ENCODE measurements at regions not wholly inside any gene's neighbourhood (a gene's known extent, or its start where the extent isn't known, plus 50 kb on each side); places are given as distances from the start of the nearest gene placed in this dataset.
"Not testable (repeated sequence)": the region's sequence is repeated elsewhere in the genome, so short reads cannot be mapped to it uniquely, and the experiment has no call there.

DNA sequence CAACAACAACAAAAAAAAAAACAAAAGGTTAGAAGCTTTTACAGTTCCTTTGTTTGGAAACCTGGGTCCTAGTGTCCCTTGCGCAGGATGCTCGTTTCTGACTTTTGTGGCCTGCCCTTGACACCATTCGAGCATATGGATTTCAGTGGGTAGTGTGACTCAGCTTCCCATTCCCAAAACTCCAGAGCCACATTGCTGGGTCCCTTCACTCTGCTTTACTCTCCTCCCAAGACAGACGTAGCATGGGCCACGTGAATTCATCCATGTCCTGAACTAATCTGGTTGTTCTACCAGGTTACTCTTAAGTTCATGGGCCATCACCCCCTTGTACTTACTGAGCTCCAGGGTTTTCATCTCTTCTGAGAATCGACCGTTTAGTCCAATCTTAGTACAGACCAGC, 68.0 kb upstream of the MAX start:
- Mint-ChIP-seq H3K36me3 (ENCODE audit: insufficient read depth) (no peaks in the 10 kb centered on the region), H3K27ac (no peak overlapping the region), H3K4me1 (ENCODE audit: low read depth) (peaks cover 1% of the 10 kb centered on the region), H3K4me3 (ENCODE audit: low read depth) (no peak overlapping the region), H3K9me3 (ENCODE audit: low read depth) (no peaks in the 10 kb centered on the region), H3K27me3 (peaks cover 47% of the 10 kb centered on the region)
- TF ChIP-seq, protein P1, sequence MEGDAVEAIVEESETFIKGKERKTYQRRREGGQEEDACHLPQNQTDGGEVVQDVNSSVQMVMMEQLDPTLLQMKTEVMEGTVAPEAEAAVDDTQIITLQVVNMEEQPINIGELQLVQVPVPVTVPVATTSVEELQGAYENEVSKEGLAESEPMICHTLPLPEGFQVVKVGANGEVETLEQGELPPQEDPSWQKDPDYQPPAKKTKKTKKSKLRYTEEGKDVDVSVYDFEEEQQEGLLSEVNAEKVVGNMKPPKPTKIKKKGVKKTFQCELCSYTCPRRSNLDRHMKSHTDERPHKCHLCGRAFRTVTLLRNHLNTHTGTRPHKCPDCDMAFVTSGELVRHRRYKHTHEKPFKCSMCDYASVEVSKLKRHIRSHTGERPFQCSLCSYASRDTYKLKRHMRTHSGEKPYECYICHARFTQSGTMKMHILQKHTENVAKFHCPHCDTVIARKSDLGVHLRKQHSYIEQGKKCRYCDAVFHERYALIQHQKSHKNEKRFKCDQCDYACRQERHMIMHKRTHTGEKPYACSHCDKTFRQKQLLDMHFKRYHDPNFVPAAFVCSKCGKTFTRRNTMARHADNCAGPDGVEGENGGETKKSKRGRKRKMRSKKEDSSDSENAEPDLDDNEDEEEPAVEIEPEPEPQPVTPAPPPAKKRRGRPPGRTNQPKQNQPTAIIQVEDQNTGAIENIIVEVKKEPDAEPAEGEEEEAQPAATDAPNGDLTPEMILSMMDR (IDR thresholded peaks at IDR 0.05; ENCODE audit: unreplicated experiment): no peak
- no peak for DNase-seq (ENCODE audit: low spot score, unreplicated experiment)

DNA sequence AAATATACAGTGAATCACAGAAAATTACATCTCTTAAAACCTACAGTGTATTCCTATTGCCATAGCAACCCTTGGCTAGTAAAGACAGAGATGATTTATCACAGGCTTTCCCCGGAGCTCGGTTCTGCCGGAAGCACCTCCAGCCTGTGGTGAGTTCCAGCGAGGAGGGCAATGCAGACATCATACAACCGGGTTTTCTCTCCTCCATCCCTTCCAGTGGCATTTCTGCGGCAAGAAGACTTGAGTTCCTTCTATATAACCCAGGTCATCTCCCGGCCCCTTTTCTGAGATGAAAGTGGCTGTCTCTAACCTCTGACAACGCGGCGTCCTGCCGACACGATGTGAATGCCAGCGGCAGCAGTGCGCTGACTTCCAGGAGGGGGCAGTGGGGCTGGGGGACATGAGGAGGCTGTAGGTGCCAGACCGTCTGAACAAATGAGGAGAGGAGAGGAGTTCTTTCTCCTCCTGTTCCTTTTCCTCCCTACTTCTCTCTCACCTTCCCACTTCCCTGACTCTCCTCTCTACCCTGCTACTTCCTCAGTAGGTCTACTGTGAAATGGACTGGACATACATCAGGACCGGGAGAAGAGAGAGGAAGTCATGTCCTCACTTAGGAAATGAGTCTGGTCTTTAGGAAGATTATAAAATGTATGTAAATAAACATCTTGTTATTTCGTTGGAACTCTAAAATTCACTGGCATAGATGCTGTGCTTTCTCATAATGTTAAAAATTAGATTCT, 68.6 kb upstream of the MAX start:
- Mint-ChIP-seq H3K9me3 (ENCODE audit: low read depth) (no peaks in the 10 kb centered on the region), H3K27me3 (peaks cover 47% of the 10 kb centered on the region), H3K4me1 (ENCODE audit: low read depth) (peaks cover 1% of the 10 kb centered on the region), H3K36me3 (ENCODE audit: insufficient read depth) (no peaks in the 10 kb centered on the region), H3K27ac (no peak overlapping the region), H3K4me3 (ENCODE audit: low read depth) (peak overlapping the region; percentile 43)
- TF ChIP-seq, protein P1 (IDR thresholded peaks at IDR 0.05; ENCODE audit: unreplicated experiment): peak; percentile 40
- DNase-seq (ENCODE audit: low spot score, unreplicated experiment): no peak

DNA sequence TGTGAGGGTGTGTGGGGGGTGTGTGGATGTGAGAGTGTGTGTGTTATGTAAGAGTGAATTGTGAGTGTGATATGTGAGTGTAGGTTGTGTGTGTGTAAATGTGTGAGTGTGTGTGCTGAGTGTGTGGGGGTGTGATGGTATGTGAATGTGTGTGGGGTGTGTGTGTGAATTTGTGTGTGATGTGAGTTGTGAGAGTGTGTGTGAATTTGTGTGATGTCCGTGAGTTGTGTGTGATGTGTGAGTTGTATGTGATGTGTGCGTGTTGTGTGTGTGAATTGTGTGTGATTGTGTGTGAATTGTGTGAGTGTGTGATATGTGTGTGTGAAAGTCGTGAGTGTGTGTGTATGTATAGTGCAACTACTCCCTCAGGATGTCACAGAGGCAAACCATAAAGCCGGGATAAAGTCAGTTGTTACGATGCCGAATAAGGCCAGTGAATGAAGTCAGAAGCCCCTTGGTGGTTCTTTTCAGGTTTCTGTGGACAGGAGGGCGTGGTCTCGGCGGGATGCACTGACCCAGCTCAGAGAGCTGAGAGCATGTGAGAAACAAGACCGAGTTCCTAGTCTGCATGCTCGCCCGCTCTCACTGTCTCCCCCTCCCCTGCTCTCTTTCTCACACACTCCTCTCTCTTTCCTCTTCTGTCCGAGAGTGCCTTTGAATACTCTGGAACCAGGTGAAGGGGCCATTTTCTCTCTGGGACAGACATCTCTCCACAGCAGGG, 71.8 kb upstream of the MAX start:
- TF ChIP-seq, protein P1 (IDR thresholded peaks at IDR 0.05; ENCODE audit: unreplicated experiment): no peak
- DNase-seq (ENCODE audit: low spot score, unreplicated experiment): no peak
- H3K9me3 Mint-ChIP-seq (ENCODE audit: low read depth): no peaks in the 10 kb centered on the region
- no peaks in the 10 kb centered on the region for H3K36me3 Mint-ChIP-seq (ENCODE audit: insufficient read depth)
- peaks cover 1% of the 10 kb centered on the region for H3K4me1 Mint-ChIP-seq (ENCODE audit: low read depth)
- peaks cover 51% of the 10 kb centered on the region for H3K27me3 Mint-ChIP-seq
- H3K27ac Mint-ChIP-seq: no peak overlapping the region
- no peak overlapping the region for H3K4me3 Mint-ChIP-seq (ENCODE audit: low read depth)

DNA sequence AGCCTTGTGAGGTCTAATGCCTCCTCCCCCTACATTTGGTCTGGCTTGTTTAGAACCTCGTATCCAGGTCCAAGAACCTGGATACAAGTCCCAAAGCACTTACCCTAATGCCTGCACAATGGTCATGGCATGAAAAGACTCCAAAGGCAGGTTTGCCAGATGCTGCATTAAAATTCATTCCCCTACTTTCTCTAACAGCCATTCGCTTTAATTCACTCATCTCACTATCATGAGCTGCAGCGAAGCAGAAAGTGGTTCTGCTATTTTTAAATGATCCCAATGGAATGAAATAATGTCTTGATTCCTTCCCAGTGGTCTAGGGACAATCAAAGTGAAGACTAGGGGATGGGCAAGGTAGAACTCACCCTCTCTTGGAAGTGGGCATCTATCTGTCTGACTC, 72.5 kb upstream of the MAX start:
- Mint-ChIP-seq H3K36me3 (ENCODE audit: insufficient read depth) (no peaks in the 10 kb centered on the region), H3K27me3 (peaks cover 58% of the 10 kb centered on the region), H3K27ac (no peak overlapping the region), H3K4me3 (ENCODE audit: low read depth) (no peak overlapping the region), H3K4me1 (ENCODE audit: low read depth) (peaks cover 1% of the 10 kb centered on the region), H3K9me3 (ENCODE audit: low read depth) (no peaks in the 10 kb centered on the region)
- DNase-seq (ENCODE audit: low spot score, unreplicated experiment): no peak
- TF ChIP-seq, protein P1 (IDR thresholded peaks at IDR 0.05; ENCODE audit: unreplicated experiment): no peak

DNA sequence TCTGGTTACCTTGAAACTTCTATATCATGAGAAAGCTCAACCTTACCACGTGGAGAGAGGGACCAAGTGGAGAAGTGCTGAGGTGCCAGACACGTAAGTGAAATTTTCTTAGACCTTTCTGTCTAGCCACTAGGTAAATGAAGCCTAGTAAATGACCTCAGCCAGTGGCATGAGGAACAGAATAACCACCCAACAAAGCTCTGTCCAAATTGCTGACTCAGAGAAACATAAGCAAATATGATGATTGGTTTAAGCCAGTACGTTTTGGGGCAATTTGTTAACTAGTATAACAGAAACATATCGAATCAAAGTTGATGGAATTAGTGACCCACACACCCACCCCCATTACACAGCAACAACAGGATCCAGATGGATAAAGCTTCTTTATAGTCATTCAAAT, 75.2 kb upstream of the MAX start:
- peaks cover 1% of the 10 kb centered on the region for H3K36me3 Mint-ChIP-seq (ENCODE audit: insufficient read depth)
- H3K4me1 Mint-ChIP-seq (ENCODE audit: low read depth): no peaks in the 10 kb centered on the region
- no peak for DNase-seq (ENCODE audit: low spot score, unreplicated experiment)
- H3K4me3 Mint-ChIP-seq (ENCODE audit: low read depth): no peak overlapping the region
- H3K27me3 Mint-ChIP-seq: peaks cover 50% of the 10 kb centered on the region
- TF ChIP-seq, protein P1 (IDR thresholded peaks at IDR 0.05; ENCODE audit: unreplicated experiment): no peak
- H3K9me3 Mint-ChIP-seq (ENCODE audit: low read depth): peaks cover 6% of the 10 kb centered on the region
- H3K27ac Mint-ChIP-seq: no peak overlapping the region

DNA sequence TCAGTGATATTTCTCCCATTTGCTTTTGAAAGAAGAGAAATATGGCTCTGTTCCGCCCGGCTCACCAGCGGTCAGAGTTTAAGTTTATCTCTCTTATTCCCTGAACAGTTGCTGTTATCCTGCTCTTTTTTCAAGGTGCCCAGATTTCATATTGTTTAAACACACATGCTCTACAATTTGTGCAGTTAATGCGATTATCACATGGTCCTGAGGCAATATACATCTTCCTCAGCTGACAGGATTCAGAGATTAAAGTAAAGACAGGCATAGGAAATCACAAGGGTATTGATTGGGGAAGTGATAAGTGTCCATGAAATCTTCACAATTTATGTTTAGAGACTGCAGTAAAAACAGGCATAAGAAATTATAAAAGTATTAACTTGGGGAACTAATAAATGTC, 76.9 kb upstream of the MAX start:
- DNase-seq (ENCODE audit: low spot score, unreplicated experiment); H3K36me3 Mint-ChIP-seq (ENCODE audit: insufficient read depth); H3K4me3 Mint-ChIP-seq (ENCODE audit: low read depth); H3K4me1 Mint-ChIP-seq (ENCODE audit: low read depth); H3K27ac Mint-ChIP-seq: not testable (repeated sequence)
- H3K9me3 Mint-ChIP-seq (ENCODE audit: low read depth): peaks cover 13% of the 10 kb centered on the region
- H3K27me3 Mint-ChIP-seq: peaks cover 43% of the 10 kb centered on the region

Measured in progenitor cell of endocrine pancreas (in vitro differentiated cells).